ENCODE measurements at regions not wholly inside any gene's neighbourhood (a gene's known extent, or its start where the extent isn't known, plus 50 kb on each side); places are given as distances from the start of the nearest gene placed in this dataset.

DNA sequence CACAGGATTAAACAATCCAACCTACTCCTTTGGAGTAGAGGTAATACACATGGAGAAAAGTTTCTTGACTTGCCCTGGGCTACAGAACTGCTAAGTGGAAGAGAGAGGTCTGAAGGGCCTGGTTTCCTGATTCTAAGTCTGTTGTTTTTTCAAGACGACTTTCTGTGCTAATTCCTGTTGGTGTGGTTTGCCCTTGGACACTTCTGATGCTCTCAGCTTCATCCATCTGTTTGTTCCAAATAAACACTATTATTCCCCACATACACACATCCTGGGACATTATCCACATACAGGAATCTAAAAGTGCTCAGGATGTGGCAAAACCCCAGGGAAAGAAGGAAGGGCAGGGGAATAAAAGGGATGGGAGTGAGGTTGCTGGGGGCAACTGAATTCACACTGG lies 393.5 kb upstream of the TBL1XR1 start:
- Histone ChIP-seq H3K36me3 (ENCODE audit: insufficient read depth, low read length) (no peaks in the 10 kb centered on the region), H3K27me3 (ENCODE audit: insufficient read depth, low read length) (no peaks in the 10 kb centered on the region), H3K27ac (ENCODE audit: low read depth, low read length) (peak overlapping the region; percentile 21), H3K4me2 (ENCODE audit: insufficient read depth, low read length) (no peak overlapping the region), H3K79me2 (ENCODE audit: insufficient read depth, low read length) (no peaks in the 10 kb centered on the region), H3K9me3 (ENCODE audit: low read depth, low read length) (no peaks in the 10 kb centered on the region), H3K4me1 (ENCODE audit: insufficient read depth, low read length) (peaks cover 22% of the 10 kb centered on the region), H2AFZ (ENCODE audit: low read length) (no peak overlapping the region), H3K4me3 (ENCODE audit: insufficient read depth, low read length) (no peak overlapping the region), H4K20me1 (ENCODE audit: insufficient read depth, low read length) (no peaks in the 10 kb centered on the region)
- no peak for TF ChIP-seq CTCF (IDR thresholded peaks at IDR 0.05; ENCODE audit: extremely low read depth, low read depth, low read length)
- DNase-seq (ENCODE audit: insufficient read length, low spot score, missing footprints) = no peak

- TF ChIP-seq CTCF (IDR thresholded peaks at IDR 0.05; ENCODE audit: extremely low read depth, low read depth, low read length) = no peak
- peak; percentile 5 for DNase-seq (ENCODE audit: insufficient read length, low spot score, missing footprints)
- Histone ChIP-seq H3K27ac (ENCODE audit: low read depth, low read length) (peak overlapping the region; percentile 21), H3K79me2 (ENCODE audit: insufficient read depth, low read length) (no peaks in the 10 kb centered on the region), H3K27me3 (ENCODE audit: insufficient read depth, low read length) (no peaks in the 10 kb centered on the region), H3K4me3 (ENCODE audit: insufficient read depth, low read length) (no peak overlapping the region), H3K4me1 (ENCODE audit: insufficient read depth, low read length) (peaks cover 27% of the 10 kb centered on the region), H3K4me2 (ENCODE audit: insufficient read depth, low read length) (no peak overlapping the region), H4K20me1 (ENCODE audit: insufficient read depth, low read length) (no peaks in the 10 kb centered on the region), H3K9me3 (ENCODE audit: low read depth, low read length) (no peaks in the 10 kb centered on the region), H3K36me3 (ENCODE audit: insufficient read depth, low read length) (no peaks in the 10 kb centered on the region), H2AFZ (ENCODE audit: low read length) (no peak overlapping the region)
These were observed 394.1 kb upstream of the TBL1XR1 start for GRCh38 chr3:177591379-177591778.

DNA sequence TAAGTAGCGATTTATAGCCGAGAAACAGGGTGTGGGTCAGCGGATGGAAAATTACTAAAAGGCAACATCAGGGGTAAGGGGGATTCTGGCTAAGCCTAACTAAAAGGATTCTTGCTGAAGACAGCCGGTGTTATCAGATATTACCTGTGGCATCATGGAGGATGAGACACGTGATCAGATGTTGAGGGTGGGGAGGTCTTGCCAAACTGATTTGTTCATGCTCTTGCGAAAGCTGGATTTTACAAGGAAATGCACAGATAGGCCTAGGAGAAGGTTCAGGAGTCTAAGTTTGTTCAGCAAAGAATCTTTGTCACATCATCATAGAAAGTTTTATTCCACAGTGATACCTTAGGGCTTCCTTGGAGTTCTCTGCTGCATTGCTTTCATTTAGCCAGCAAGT lies 396.8 kb upstream of the TBL1XR1 start:
- H3K27me3 ChIP-seq (ENCODE audit: insufficient read depth, low read length) = no peaks in the 10 kb centered on the region
- no peaks in the 10 kb centered on the region for H4K20me1 ChIP-seq (ENCODE audit: insufficient read depth, low read length)
- no peaks in the 10 kb centered on the region for H3K79me2 ChIP-seq (ENCODE audit: insufficient read depth, low read length)
- H3K9me3 ChIP-seq (ENCODE audit: low read depth, low read length) = no peaks in the 10 kb centered on the region
- H3K4me1 ChIP-seq (ENCODE audit: insufficient read depth, low read length) = peaks cover 46% of the 10 kb centered on the region
- no peak overlapping the region for H3K4me3 ChIP-seq (ENCODE audit: insufficient read depth, low read length)
- no peaks in the 10 kb centered on the region for H3K36me3 ChIP-seq (ENCODE audit: insufficient read depth, low read length)
- H3K27ac ChIP-seq (ENCODE audit: low read depth, low read length) = no peak overlapping the region
- TF ChIP-seq CTCF (IDR thresholded peaks at IDR 0.05; ENCODE audit: extremely low read depth, low read depth, low read length) = no peak
- no peak overlapping the region for H3K4me2 ChIP-seq (ENCODE audit: insufficient read depth, low read length)
- no peak for DNase-seq (ENCODE audit: insufficient read length, low spot score, missing footprints)
- no peak overlapping the region for H2AFZ ChIP-seq (ENCODE audit: low read length)

DNA sequence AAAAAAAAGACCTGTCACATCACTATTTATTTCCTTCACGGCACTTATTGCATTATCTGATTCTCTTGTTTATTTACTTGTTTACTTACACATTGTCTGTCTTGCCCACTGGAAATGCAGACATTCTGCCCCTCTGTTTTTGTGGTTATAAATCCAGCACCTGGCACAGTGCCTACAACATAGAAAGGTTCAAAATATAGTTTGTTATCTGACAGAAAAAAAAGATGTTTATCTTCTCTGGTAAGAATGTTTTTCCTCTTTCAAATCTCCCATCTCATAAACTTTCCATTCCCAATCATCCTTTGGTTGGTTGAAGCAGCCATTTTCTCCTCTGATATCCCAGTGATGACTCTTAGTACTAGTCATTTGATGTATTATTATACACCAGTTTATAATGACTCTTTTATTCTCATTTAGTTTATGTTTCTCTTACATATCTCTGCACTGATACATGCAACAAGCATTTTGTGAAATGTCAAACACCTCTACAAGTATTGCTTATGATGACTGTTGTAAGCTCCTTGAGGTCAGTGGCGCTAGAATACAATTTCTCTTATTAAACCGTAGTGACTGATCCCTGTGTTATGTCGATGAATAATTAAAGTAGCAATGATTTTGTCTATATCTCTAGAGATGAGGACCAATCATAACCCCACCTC lies 398.4 kb upstream of the TBL1XR1 start:
- Histone ChIP-seq H2AFZ (ENCODE audit: low read length) (no peak overlapping the region), H3K36me3 (ENCODE audit: insufficient read depth, low read length) (no peaks in the 10 kb centered on the region), H4K20me1 (ENCODE audit: insufficient read depth, low read length) (no peaks in the 10 kb centered on the region), H3K79me2 (ENCODE audit: insufficient read depth, low read length) (no peaks in the 10 kb centered on the region), H3K4me2 (ENCODE audit: insufficient read depth, low read length) (no peak overlapping the region), H3K4me1 (ENCODE audit: insufficient read depth, low read length) (peaks cover 33% of the 10 kb centered on the region), H3K27ac (ENCODE audit: low read depth, low read length) (peak overlapping the region; percentile 76), H3K4me3 (ENCODE audit: insufficient read depth, low read length) (no peak overlapping the region), H3K27me3 (ENCODE audit: insufficient read depth, low read length) (no peaks in the 10 kb centered on the region), H3K9me3 (ENCODE audit: low read depth, low read length) (no peaks in the 10 kb centered on the region)
- TF ChIP-seq CTCF (IDR thresholded peaks at IDR 0.05; ENCODE audit: extremely low read depth, low read depth, low read length) = no peak
- no peak for DNase-seq (ENCODE audit: insufficient read length, low spot score, missing footprints)

Data from osteoblast (primary cell).